B cell (primary cell): ENCODE measurements at regions not wholly inside any gene's neighbourhood (a gene's known extent, or its start where the extent isn't known, plus 50 kb on each side); places are given as distances from the start of the nearest gene placed in this dataset.

Experiments
- EZH2 ChIP-seq: IDR thresholded peaks from 2 replicates; pipeline ENCODE4 v1.6.1; 2012; ENCODE audit warnings: borderline replicate concordance, low read depth, mild to moderate bottlenecking, moderate library complexity, low read length; ENCODE audit not compliant: insufficient read depth, poor library complexity, severe bottlenecking
- TF ChIP-seq, protein P1 (sequence below): fragments of 200-600 bp; IDR thresholded peaks from one replicate; pipeline ENCODE4 v1.8.0; 2022; ENCODE audit warnings: antibody characterized with exemption, mild to moderate bottlenecking

DNA sequence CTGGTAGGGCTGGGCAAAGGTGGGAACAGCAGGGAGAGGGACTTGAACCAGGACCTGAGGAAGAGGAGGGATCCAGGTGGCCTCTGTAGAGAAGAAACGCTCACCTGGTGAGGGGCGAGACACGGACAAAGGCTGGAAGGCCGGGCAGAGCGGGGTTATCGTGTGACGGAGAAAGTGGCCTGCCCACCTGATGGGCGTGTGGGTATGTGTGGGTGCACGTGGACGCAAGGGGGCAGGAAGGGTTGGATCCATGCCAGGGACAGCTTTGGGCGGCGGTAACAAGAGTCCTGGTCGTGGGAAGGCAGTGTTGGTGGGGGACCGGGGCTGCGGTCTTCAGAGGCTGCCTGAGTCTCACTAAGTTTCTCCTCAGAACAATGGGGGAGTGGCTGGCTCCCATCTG is 104.1 kb upstream of the GSE1 start:
- TF ChIP-seq, protein P1, sequence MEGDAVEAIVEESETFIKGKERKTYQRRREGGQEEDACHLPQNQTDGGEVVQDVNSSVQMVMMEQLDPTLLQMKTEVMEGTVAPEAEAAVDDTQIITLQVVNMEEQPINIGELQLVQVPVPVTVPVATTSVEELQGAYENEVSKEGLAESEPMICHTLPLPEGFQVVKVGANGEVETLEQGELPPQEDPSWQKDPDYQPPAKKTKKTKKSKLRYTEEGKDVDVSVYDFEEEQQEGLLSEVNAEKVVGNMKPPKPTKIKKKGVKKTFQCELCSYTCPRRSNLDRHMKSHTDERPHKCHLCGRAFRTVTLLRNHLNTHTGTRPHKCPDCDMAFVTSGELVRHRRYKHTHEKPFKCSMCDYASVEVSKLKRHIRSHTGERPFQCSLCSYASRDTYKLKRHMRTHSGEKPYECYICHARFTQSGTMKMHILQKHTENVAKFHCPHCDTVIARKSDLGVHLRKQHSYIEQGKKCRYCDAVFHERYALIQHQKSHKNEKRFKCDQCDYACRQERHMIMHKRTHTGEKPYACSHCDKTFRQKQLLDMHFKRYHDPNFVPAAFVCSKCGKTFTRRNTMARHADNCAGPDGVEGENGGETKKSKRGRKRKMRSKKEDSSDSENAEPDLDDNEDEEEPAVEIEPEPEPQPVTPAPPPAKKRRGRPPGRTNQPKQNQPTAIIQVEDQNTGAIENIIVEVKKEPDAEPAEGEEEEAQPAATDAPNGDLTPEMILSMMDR = no peak
- no peak for TF ChIP-seq EZH2
